GM18873 (cell line): ENCODE measurements at regions not wholly inside any gene's neighbourhood (a gene's known extent, or its start where the extent isn't known, plus 50 kb on each side); places are given as distances from the start of the nearest gene placed in this dataset.
"Not testable (repeated sequence)": the region's sequence is repeated elsewhere in the genome, so short reads cannot be mapped to it uniquely, and the experiment has no call there.

ENCODE experiments used
- ATAC-seq: cut with Tn5 transposase; IDR thresholded peaks from one replicate; pipeline ENCODE4 v1.9.1; 2021; ENCODE audit warnings: mild to moderate bottlenecking, moderate library complexity, moderate number of reproducible peaks; ENCODE audit not compliant: unreplicated experiment, low FRiP score

GRCh38 chr11:29190313-29190712, 826.5 kb downstream of the KCNA4 start:
- ATAC-seq = no peak

- ATAC-seq = no peak
Observed at GRCh38 chr11:29187215-29187614, 829.6 kb downstream of the KCNA4 start.

GRCh38 chr11:29184939-29185890, 831.6 kb downstream of the KCNA4 start:
- no peak for ATAC-seq

- no peak for ATAC-seq
Observed at GRCh38 chr11:29183301-29183700, 833.5 kb downstream of the KCNA4 start.

- no peak for ATAC-seq
Observed at GRCh38 chr11:29173660-29174062, 843.2 kb downstream of the KCNA4 start.

- ATAC-seq = no peak
Observed at GRCh38 chr11:29171360-29171950, 845.4 kb downstream of the KCNA4 start.

GRCh38 chr11:29166306-29166705, 850.5 kb downstream of the KCNA4 start:
- no peak for ATAC-seq

- no peak for ATAC-seq
Observed at GRCh38 chr11:29163231-29163630, 853.6 kb downstream of the KCNA4 start.

- ATAC-seq = no peak
Observed at GRCh38 chr11:29162491-29162890, 854.3 kb downstream of the KCNA4 start.

- ATAC-seq = no peak
Observed at GRCh38 chr11:29161191-29161590, 855.6 kb downstream of the KCNA4 start.

GRCh38 chr11:29159552-29160465, 857.0 kb downstream of the KCNA4 start:
- ATAC-seq = no peak

GRCh38 chr11:29153078-29153477, 863.8 kb downstream of the KCNA4 start:
- ATAC-seq = no peak

- not testable (repeated sequence) for ATAC-seq
Observed at GRCh38 chr11:29142573-29142972, 874.3 kb downstream of the KCNA4 start.

GRCh38 chr11:29135504-29135903, 881.3 kb downstream of the KCNA4 start:
- no peak for ATAC-seq

GRCh38 chr11:29131055-29131454, 885.8 kb downstream of the KCNA4 start:
- no peak for ATAC-seq

- ATAC-seq = no peak
Observed at GRCh38 chr11:29129844-29130243, 887.0 kb downstream of the KCNA4 start.

GRCh38 chr11:29127461-29127860, 889.4 kb downstream of the KCNA4 start:
- no peak for ATAC-seq

GRCh38 chr11:29125606-29126005, 891.2 kb downstream of the KCNA4 start:
- ATAC-seq = no peak

- ATAC-seq = no peak
Observed at GRCh38 chr11:29124470-29124869, 892.4 kb downstream of the KCNA4 start.

- no peak for ATAC-seq
Observed at GRCh38 chr11:29119707-29120618, 896.9 kb downstream of the KCNA4 start.
